Posterior vena cava (tissue), 2 donors: ENCODE measurements at regions not wholly inside any gene's neighbourhood (a gene's known extent, or its start where the extent isn't known, plus 50 kb on each side); places are given as distances from the start of the nearest gene placed in this dataset.

Source experiments
- DNase-seq: peaks from one replicate; pipeline ENCODE4 v3.0.0-alpha.2; 2020; ENCODE audit warnings: low spot score
- intact Hi-C, 2 donors: fragments of 100-400 bp; cut with DNase I; formaldehyde crosslinking; loops; one replicate each; pipeline versions ENCODE4 v1.14.1 to v1.14.2; 2022 to 2023
- donor health status: DM: yes; HTN: yes; CAD: no.
- donor health status: DM: yes; HTN: yes; CAD: no.

- intact Hi-C loops: no loop called here
- no peak for DNase-seq
These were observed 1355.7 kb upstream of the ADGRL2 start for GRCh38 chr1:80445033-80445432.

- intact Hi-C loops: no loop called here
- no peak for DNase-seq
These were observed 1356.6 kb upstream of the ADGRL2 start for GRCh38 chr1:80444171-80444570.

- DNase-seq: no peak
- intact Hi-C loops: no loop called here
These were observed 1359.1 kb upstream of the ADGRL2 start for GRCh38 chr1:80441664-80442063.

GRCh38 chr1:80436851-80437250 is 1363.9 kb upstream of the ADGRL2 start:
- intact Hi-C loops: no loop called here
- no peak for DNase-seq

- intact Hi-C loops: no loop called here
- DNase-seq: no peak
These were observed 1372.9 kb upstream of the ADGRL2 start for GRCh38 chr1:80427881-80428280.

GRCh38 chr1:80424249-80424648 is 1376.5 kb upstream of the ADGRL2 start:
- no peak for DNase-seq
- intact Hi-C loops: no loop called here

- DNase-seq: no peak
- intact Hi-C loops: no loop called here
These were observed 1382.6 kb upstream of the ADGRL2 start for GRCh38 chr1:80418134-80418533.

GRCh38 chr1:80417671-80418070 is 1383.1 kb upstream of the ADGRL2 start:
- DNase-seq: no peak
- intact Hi-C loops: no loop called here

GRCh38 chr1:80413969-80414368 is 1386.8 kb upstream of the ADGRL2 start:
- DNase-seq: no peak
- intact Hi-C loops: no loop called here

- no peak for DNase-seq
These were observed 1390.5 kb upstream of the ADGRL2 start for GRCh38 chr1:80410233-80410632.

GRCh38 chr1:80403471-80403893 is 1397.0 kb upstream of the ADGRL4 start:
- intact Hi-C loops: no loop called here
- DNase-seq: no peak

More at GRCh38 chr1:80410233-80410632, 1390.5 kb upstream of the ADGRL2 start:
- intact Hi-C loops: no loop called here

- DNase-seq: no peak
- intact Hi-C loops: no loop called here
These were observed 1396.1 kb upstream of the ADGRL4 start for GRCh38 chr1:80402625-80403024.

- intact Hi-C loops: no loop called here
- no peak for DNase-seq
These were observed 1395.2 kb upstream of the ADGRL4 start for GRCh38 chr1:80401757-80402156.

- intact Hi-C loops: no loop called here
- DNase-seq: no peak
These were observed 1386.0 kb upstream of the ADGRL4 start for GRCh38 chr1:80392529-80392928.

GRCh38 chr1:80385650-80386049 is 1379.1 kb upstream of the ADGRL4 start:
- intact Hi-C loops: no loop called here

GRCh38 chr1:80384959-80385358 is 1378.4 kb upstream of the ADGRL4 start:
- intact Hi-C loops: no loop called here
- DNase-seq: no peak

More at GRCh38 chr1:80385650-80386049, 1379.1 kb upstream of the ADGRL4 start:
- no peak for DNase-seq

GRCh38 chr1:80384083-80384830 is 1377.7 kb upstream of the ADGRL4 start:
- no peak for DNase-seq
- intact Hi-C loops: no loop called here

GRCh38 chr1:80375662-80376061 is 1369.1 kb upstream of the ADGRL4 start:
- intact Hi-C loops: no loop called here
- no peak for DNase-seq

- no peak for DNase-seq
- intact Hi-C loops: no loop called here
These were observed 1368.6 kb upstream of the ADGRL4 start for GRCh38 chr1:80375109-80375508.

GRCh38 chr1:80369780-80370179 is 1363.2 kb upstream of the ADGRL4 start:
- no peak for DNase-seq
- intact Hi-C loops: no loop called here

- intact Hi-C loops: no loop called here
- no peak for DNase-seq
These were observed 1360.5 kb upstream of the ADGRL4 start for GRCh38 chr1:80367058-80367457.
